ENCODE measurements at regions not wholly inside any gene's neighbourhood (a gene's known extent, or its start where the extent isn't known, plus 50 kb on each side); places are given as distances from the start of the nearest gene placed in this dataset.
"Not testable (repeated sequence)": the region's sequence is repeated elsewhere in the genome, so short reads cannot be mapped to it uniquely, and the experiment has no call there.

DNA sequence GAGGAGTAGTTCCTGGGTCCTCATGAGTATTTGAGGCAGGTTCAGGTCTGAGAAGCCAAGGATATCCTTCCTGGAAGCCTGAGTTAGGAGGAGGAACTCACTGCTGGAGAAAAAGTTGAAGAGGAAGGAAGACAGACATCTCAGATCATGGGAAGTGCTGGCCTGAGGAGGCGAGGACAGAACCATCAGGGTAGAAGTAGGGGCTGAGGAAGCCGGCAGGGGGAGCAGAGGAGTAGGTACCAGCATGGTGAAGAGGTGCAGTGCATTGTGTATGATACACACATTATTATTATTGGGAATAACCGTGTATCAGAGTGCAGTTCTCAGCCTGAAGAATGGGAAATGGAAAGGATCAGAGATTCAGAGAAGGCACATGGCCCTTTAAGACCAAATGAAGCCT lies 103.2 kb upstream of the PRB2 start:
- TF ChIP-seq CTCF (IDR thresholded peaks at IDR 0.05) = peak; percentile 48
- TF ChIP-seq EZH2 (IDR thresholded peaks at IDR 0.05) = not testable (repeated sequence)

Data from neural progenitor cell (in vitro differentiated cells).